Astrocyte (in vitro differentiated cells and primary cell): ENCODE measurements at regions not wholly inside any gene's neighbourhood (a gene's known extent, or its start where the extent isn't known, plus 50 kb on each side); places are given as distances from the start of the nearest gene placed in this dataset.

Experiments
- CTCF ChIP-seq: IDR thresholded peaks from 2 replicates; pipeline ENCODE4 v1.5.1; 2011; ENCODE audit warnings: low read depth, mild to moderate bottlenecking, inconsistent platforms, low read length, moderate library complexity; ENCODE audit not compliant: insufficient read depth
- EZH2 ChIP-seq: IDR thresholded peaks from 2 replicates; pipeline ENCODE4 v1.6.1; 2012; ENCODE audit warnings: mild to moderate bottlenecking, low read length, inconsistent platforms; ENCODE audit not compliant: insufficient read depth

GRCh38 chr18:63046375-63046774 is 273.2 kb downstream of the BCL2 start:
- TF ChIP-seq CTCF (no peak), EZH2 (no peak)
